Stimulated activated CD4-positive, alpha-beta T cell treated with anti-CD3 and anti-CD28 coated beads, TNF-alpha, amount 100 ng/mL, for 4 hours (primary cell): ENCODE measurements at regions not wholly inside any gene's neighbourhood (a gene's known extent, or its start where the extent isn't known, plus 50 kb on each side); places are given as distances from the start of the nearest gene placed in this dataset.
"Not testable (repeated sequence)": the region's sequence is repeated elsewhere in the genome, so short reads cannot be mapped to it uniquely, and the experiment has no call there.

Source experiments
- DNase-seq, 3 experiments: peaks; one replicate each; pipeline ENCODE4 v3.0.0-alpha.2; 2020; ENCODE audit warnings: low read depth in 3 of 3

GRCh38 chr7:6989968-6990367 is 163.9 kb upstream of the CCZ1B start:
- not testable (repeated sequence) for DNase-seq

- not testable (repeated sequence) for DNase-seq
Measured at GRCh38 chr7:6990426-6991152, 164.5 kb upstream of the CCZ1B start.

GRCh38 chr7:6991169-6991611 is 165.1 kb upstream of the CCZ1B start:
- DNase-seq, result peak in 2 of 3 experiments; percentile 19 to 21

GRCh38 chr7:6991686-6992085 is 165.6 kb upstream of the CCZ1B start:
- DNase-seq, result not testable (repeated sequence)

- not testable (repeated sequence) for DNase-seq
Measured at GRCh38 chr7:6992133-6992532, 166.1 kb upstream of the CCZ1B start.

GRCh38 chr7:6995026-6995425 is 169.0 kb upstream of the CCZ1B start:
- DNase-seq, result not testable (repeated sequence)

- DNase-seq, result not testable (repeated sequence)
Measured at GRCh38 chr7:6995493-6996289, 169.6 kb upstream of the CCZ1B start.

- DNase-seq, result not testable (repeated sequence)
Measured at GRCh38 chr7:6999067-6999666, 173.1 kb upstream of the CCZ1B start.

GRCh38 chr7:7002418-7003062 is 176.5 kb upstream of the CCZ1B start:
- DNase-seq, result no peak

- DNase-seq, result no peak
Measured at GRCh38 chr7:7005303-7005702, 177.0 kb upstream of the C1GALT1 start.

- not testable (repeated sequence) for DNase-seq
Measured at GRCh38 chr7:7005949-7006348, 176.4 kb upstream of the C1GALT1 start.

- not testable (repeated sequence) for DNase-seq
Measured at GRCh38 chr7:7011241-7011640, 171.1 kb upstream of the C1GALT1 start.

GRCh38 chr7:7011751-7012150 is 170.6 kb upstream of the C1GALT1 start:
- not testable (repeated sequence) for DNase-seq

GRCh38 chr7:7014827-7015595 is 167.3 kb upstream of the C1GALT1 start:
- no peak for DNase-seq

GRCh38 chr7:7017707-7018280 is 164.6 kb upstream of the C1GALT1 start:
- no peak for DNase-seq

- DNase-seq, result no peak
Measured at GRCh38 chr7:7018290-7018689, 164.1 kb upstream of the C1GALT1 start.

- DNase-seq, result no peak
Measured at GRCh38 chr7:7032221-7032620, 150.1 kb upstream of the C1GALT1 start.

GRCh38 chr7:7035851-7036250 is 146.5 kb upstream of the C1GALT1 start:
- no peak for DNase-seq

- not testable (repeated sequence) for DNase-seq
Measured at GRCh38 chr7:7042286-7042893, 140.0 kb upstream of the C1GALT1 start.

- DNase-seq, result no peak
Measured at GRCh38 chr7:7044806-7045205, 137.5 kb upstream of the C1GALT1 start.
